ENCODE measurements at regions not wholly inside any gene's neighbourhood (a gene's known extent, or its start where the extent isn't known, plus 50 kb on each side); places are given as distances from the start of the nearest gene placed in this dataset.

DNA sequence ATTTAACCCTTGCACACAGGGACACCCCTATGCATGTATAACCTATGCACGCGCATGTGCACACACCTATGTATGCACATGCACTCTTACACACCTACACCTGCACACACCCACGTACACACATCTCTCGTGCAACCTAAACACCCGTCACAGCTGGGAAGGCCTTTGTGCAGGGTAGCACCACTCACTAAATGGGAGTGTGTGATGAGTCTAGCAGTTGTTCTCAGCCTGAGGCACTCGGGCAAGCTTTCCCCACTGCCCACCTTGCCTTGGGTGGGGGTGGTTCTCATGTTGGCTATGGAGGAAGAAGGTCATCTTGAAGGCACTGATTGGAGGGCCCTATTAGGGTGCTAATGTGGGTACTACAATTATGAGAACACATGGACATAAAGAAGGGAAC, 85.8 kb downstream of the DLL1 start:
- Histone ChIP-seq H2BK12ac (ENCODE audit: low read length) (no peak overlapping the region), H3K79me1 (ENCODE audit: low read depth, low read length) (no peaks in the 10 kb centered on the region), H3K18ac (ENCODE audit: low read length) (peak overlapping the region; percentile 4), H3K4ac (ENCODE audit: low read length) (no peak overlapping the region), H2AK5ac (ENCODE audit: low read depth, low read length) (peak overlapping the region; percentile 10), H3K27me3 (ENCODE audit: control insufficient read depth in 3 of 3, insufficient read depth in 3 of 3, low read depth in 1 of 3, low read length in 3 of 3) (peaks cover 0 to 23% (median 0%) of the 10 kb centered on the region in 3 experiments), H3K4me3 (ENCODE audit: low read length in 2 of 2) (no peak overlapping the region), H2BK120ac (ENCODE audit: low read depth, low read length) (no peak overlapping the region), H2BK5ac (ENCODE audit: low read length) (no peak overlapping the region), H2BK15ac (ENCODE audit: low read length) (no peak overlapping the region), H2AFZ (ENCODE audit: low read length) (no peak overlapping the region), H3K27ac (replicated peaks; ENCODE audit: low read length) (no peak overlapping the region), H3K4me1 (ENCODE audit: control insufficient read depth in 2 of 2, insufficient read depth in 1 of 2, low read depth in 1 of 2, low read length in 2 of 2) (peaks cover 0 to 21% of the 10 kb centered on the region in 2 donors), H3K36me3 (replicated peaks in 1 of 2; ENCODE audit: control insufficient read depth in 2 of 2, insufficient read depth in 2 of 2, low read length in 2 of 2) (peaks cover 0 to 4% of the 10 kb centered on the region in 2 donors), H4K91ac (ENCODE audit: low read depth, low read length, poor library complexity) (peak overlapping the region; percentile 93), H3K9ac (ENCODE audit: low read depth, low read length, poor library complexity) (no peak overlapping the region), H3K4me2 (ENCODE audit: insufficient read depth, low read length, poor library complexity, severe bottlenecking) (no peak overlapping the region), H3K23ac (ENCODE audit: low read depth, low read length, poor library complexity) (no peak overlapping the region), H3K9me3 (replicated peaks in 1 of 2; ENCODE audit: control insufficient read depth in 2 of 2, insufficient read depth in 1 of 2, low read depth in 1 of 2, low read length in 2 of 2) (peaks cover 0 to 5% of the 10 kb centered on the region in 2 donors), H3K14ac (ENCODE audit: low read length) (peak overlapping the region; percentile 10), H4K8ac (ENCODE audit: low read depth, low read length) (no peak overlapping the region)
- no CpG with 5 or more reads among the region's 6 CpGs for WGBS, 2 donors (ENCODE audit: extremely low coverage in 2 of 2, insufficient read length in 2 of 2, insufficient replicate concordance in 1 of 2)
- DNase-seq (ENCODE audit: low spot score): no peak

GRCh38 chr6:170203212-170203611, 87.7 kb downstream of the DLL1 start:
- no peak overlapping the region for H2AFZ ChIP-seq (ENCODE audit: low read length)
- DNase-seq (ENCODE audit: low spot score): no peak
- peaks cover 0 to 5% of the 10 kb centered on the region in 2 donors for H3K9me3 ChIP-seq (replicated peaks in 1 of 2; ENCODE audit: control insufficient read depth in 2 of 2, insufficient read depth in 1 of 2, low read depth in 1 of 2, low read length in 2 of 2)
- H3K4me3 ChIP-seq (ENCODE audit: low read length in 2 of 2): no peak overlapping the region
- no peak overlapping the region for H2BK12ac ChIP-seq (ENCODE audit: low read length)
- H4K91ac ChIP-seq (ENCODE audit: low read depth, low read length, poor library complexity): no peak overlapping the region
- no peak overlapping the region for H3K18ac ChIP-seq (ENCODE audit: low read length)
- H2AK5ac ChIP-seq (ENCODE audit: low read depth, low read length): no peak overlapping the region
- H2BK15ac ChIP-seq (ENCODE audit: low read length): no peak overlapping the region
- peaks cover 0 to 4% of the 10 kb centered on the region in 2 donors for H3K36me3 ChIP-seq (replicated peaks in 1 of 2; ENCODE audit: control insufficient read depth in 2 of 2, insufficient read depth in 2 of 2, low read length in 2 of 2)
- H3K9ac ChIP-seq (ENCODE audit: low read depth, low read length, poor library complexity): no peak overlapping the region
- H3K4ac ChIP-seq (ENCODE audit: low read length): no peak overlapping the region
- H2BK120ac ChIP-seq (ENCODE audit: low read depth, low read length): no peak overlapping the region
- no peak overlapping the region for H3K14ac ChIP-seq (ENCODE audit: low read length)
- H2BK5ac ChIP-seq (ENCODE audit: low read length): no peak overlapping the region
- no peak overlapping the region for H4K8ac ChIP-seq (ENCODE audit: low read depth, low read length)
- WGBS, 2 donors (ENCODE audit: extremely low coverage in 2 of 2, insufficient read length in 2 of 2, insufficient replicate concordance in 1 of 2): no CpG with 5 or more reads among the region's 6 CpGs
- H3K79me1 ChIP-seq (ENCODE audit: low read depth, low read length): no peaks in the 10 kb centered on the region
- H3K23ac ChIP-seq (ENCODE audit: low read depth, low read length, poor library complexity): no peak overlapping the region
- peaks cover 0 to 9% (median 0%) of the 10 kb centered on the region in 3 experiments for H3K27me3 ChIP-seq (ENCODE audit: control insufficient read depth in 3 of 3, insufficient read depth in 3 of 3, low read depth in 1 of 3, low read length in 3 of 3)
- H3K4me2 ChIP-seq (ENCODE audit: insufficient read depth, low read length, poor library complexity, severe bottlenecking): no peak overlapping the region
- no peak overlapping the region for H3K27ac ChIP-seq (replicated peaks; ENCODE audit: low read length)
- H3K4me1 ChIP-seq (ENCODE audit: control insufficient read depth in 2 of 2, insufficient read depth in 1 of 2, low read depth in 1 of 2, low read length in 2 of 2): peaks cover 0 to 13% of the 10 kb centered on the region in 2 donors

- H3K4ac ChIP-seq (ENCODE audit: low read length): no peak overlapping the region
Measured at GRCh38 chr6:170202416-170203135, 88.3 kb downstream of the DLL1 start.

GRCh38 chr6:170201361-170201760, 89.5 kb downstream of the DLL1 start:
- no peak overlapping the region for H3K9ac ChIP-seq (ENCODE audit: low read depth, low read length, poor library complexity)
- H4K91ac ChIP-seq (ENCODE audit: low read depth, low read length, poor library complexity): no peak overlapping the region
- H3K4me3 ChIP-seq (ENCODE audit: low read length in 2 of 2): no peak overlapping the region
- no peak overlapping the region for H3K4me2 ChIP-seq (ENCODE audit: insufficient read depth, low read length, poor library complexity, severe bottlenecking)
- no peak overlapping the region for H3K14ac ChIP-seq (ENCODE audit: low read length)
- peaks cover 0 to 5% of the 10 kb centered on the region in 2 donors for H3K9me3 ChIP-seq (replicated peaks in 1 of 2; ENCODE audit: control insufficient read depth in 2 of 2, insufficient read depth in 1 of 2, low read depth in 1 of 2, low read length in 2 of 2)
- no peak overlapping the region for H2AFZ ChIP-seq (ENCODE audit: low read length)
- H3K4me1 ChIP-seq (ENCODE audit: control insufficient read depth in 2 of 2, insufficient read depth in 1 of 2, low read depth in 1 of 2, low read length in 2 of 2): no peaks in the 10 kb centered on the region
- H3K79me1 ChIP-seq (ENCODE audit: low read depth, low read length): no peaks in the 10 kb centered on the region
- no peak overlapping the region for H2BK12ac ChIP-seq (ENCODE audit: low read length)
- no peak overlapping the region for H3K23ac ChIP-seq (ENCODE audit: low read depth, low read length, poor library complexity)
- no peak overlapping the region for H3K27ac ChIP-seq (replicated peaks; ENCODE audit: low read length)
- peaks cover 0 to 4% of the 10 kb centered on the region in 2 donors for H3K36me3 ChIP-seq (replicated peaks in 1 of 2; ENCODE audit: control insufficient read depth in 2 of 2, insufficient read depth in 2 of 2, low read length in 2 of 2)
- H2BK120ac ChIP-seq (ENCODE audit: low read depth, low read length): no peak overlapping the region
- H2BK15ac ChIP-seq (ENCODE audit: low read length): no peak overlapping the region
- WGBS, 2 donors (ENCODE audit: extremely low coverage in 2 of 2, insufficient read length in 2 of 2, insufficient replicate concordance in 1 of 2): no CpG with 5 or more reads among the region's 8 CpGs
- H2BK5ac ChIP-seq (ENCODE audit: low read length): no peak overlapping the region
- no peak overlapping the region for H3K4ac ChIP-seq (ENCODE audit: low read length)
- no peak overlapping the region for H2AK5ac ChIP-seq (ENCODE audit: low read depth, low read length)
- H4K8ac ChIP-seq (ENCODE audit: low read depth, low read length): no peak overlapping the region
- DNase-seq (ENCODE audit: low spot score): no peak
- H3K27me3 ChIP-seq (ENCODE audit: control insufficient read depth in 3 of 3, insufficient read depth in 3 of 3, low read depth in 1 of 3, low read length in 3 of 3): no peaks in the 10 kb centered on the region
- H3K18ac ChIP-seq (ENCODE audit: low read length): no peak overlapping the region

More at GRCh38 chr6:170202416-170203135, 88.3 kb downstream of the DLL1 start:
- Histone ChIP-seq H3K4me2 (ENCODE audit: insufficient read depth, low read length, poor library complexity, severe bottlenecking) (no peak overlapping the region), H4K91ac (ENCODE audit: low read depth, low read length, poor library complexity) (no peak overlapping the region), H3K4me1 (ENCODE audit: control insufficient read depth in 2 of 2, insufficient read depth in 1 of 2, low read depth in 1 of 2, low read length in 2 of 2) (peaks cover 0 to 6% of the 10 kb centered on the region in 2 donors), H3K14ac (ENCODE audit: low read length) (no peak overlapping the region), H3K23ac (ENCODE audit: low read depth, low read length, poor library complexity) (no peak overlapping the region), H2AFZ (ENCODE audit: low read length) (no peak overlapping the region), H3K9me3 (replicated peaks in 1 of 2; ENCODE audit: control insufficient read depth in 2 of 2, insufficient read depth in 1 of 2, low read depth in 1 of 2, low read length in 2 of 2) (peaks cover 0 to 5% of the 10 kb centered on the region in 2 donors), H3K27me3 (ENCODE audit: control insufficient read depth in 3 of 3, insufficient read depth in 3 of 3, low read depth in 1 of 3, low read length in 3 of 3) (peaks cover 0 to 6% (median 0%) of the 10 kb centered on the region in 3 experiments), H2BK15ac (ENCODE audit: low read length) (no peak overlapping the region), H3K4me3 (ENCODE audit: low read length in 2 of 2) (no peak overlapping the region), H4K8ac (ENCODE audit: low read depth, low read length) (no peak overlapping the region), H3K9ac (ENCODE audit: low read depth, low read length, poor library complexity) (no peak overlapping the region), H3K79me1 (ENCODE audit: low read depth, low read length) (no peaks in the 10 kb centered on the region), H2BK12ac (ENCODE audit: low read length) (no peak overlapping the region), H3K27ac (replicated peaks; ENCODE audit: low read length) (no peak overlapping the region), H2BK5ac (ENCODE audit: low read length) (no peak overlapping the region), H3K18ac (ENCODE audit: low read length) (no peak overlapping the region), H2AK5ac (ENCODE audit: low read depth, low read length) (no peak overlapping the region), H3K36me3 (replicated peaks in 1 of 2; ENCODE audit: control insufficient read depth in 2 of 2, insufficient read depth in 2 of 2, low read length in 2 of 2) (peaks cover 0 to 4% of the 10 kb centered on the region in 2 donors), H2BK120ac (ENCODE audit: low read depth, low read length) (no peak overlapping the region)
- DNase-seq (ENCODE audit: low spot score): no peak
- no CpG with 5 or more reads among the region's 13 CpGs for WGBS, 2 donors (ENCODE audit: extremely low coverage in 2 of 2, insufficient read length in 2 of 2, insufficient replicate concordance in 1 of 2)
